ENCODE measurements at regions not wholly inside any gene's neighbourhood (a gene's known extent, or its start where the extent isn't known, plus 50 kb on each side); places are given as distances from the start of the nearest gene placed in this dataset.

- H3K79me2 ChIP-seq (ENCODE audit: insufficient read depth, low read length), result no peaks in the 10 kb centered on the region
- H3K27me3 Mint-ChIP-seq (ENCODE audit: low read depth, unreplicated experiment), result no peaks in the 10 kb centered on the region
- H3K4me1 ChIP-seq (ENCODE audit: insufficient read depth, low read length), result no peaks in the 10 kb centered on the region
- H3K27ac Mint-ChIP-seq (ENCODE audit: unreplicated experiment), result no peak overlapping the region
- H3K36me3 Mint-ChIP-seq (ENCODE audit: low read depth, unreplicated experiment), result no peaks in the 10 kb centered on the region
- no peak overlapping the region for H3K4me3 Mint-ChIP-seq (ENCODE audit: unreplicated experiment)
- no peak overlapping the region for H3K4me2 ChIP-seq (ENCODE audit: low read length)
- no peaks in the 10 kb centered on the region for H3K36me3 ChIP-seq (ENCODE audit: insufficient read depth, low read length)
- no peak overlapping the region for H3K4me3 ChIP-seq (ENCODE audit: insufficient read depth, low read depth, low read length)
- no peak overlapping the region for H3K9ac ChIP-seq (ENCODE audit: low read length)
- H3K9me3 ChIP-seq (ENCODE audit: insufficient read depth, low read depth, low read length), result no peaks in the 10 kb centered on the region
- TF ChIP-seq EZH2 (IDR thresholded peaks at IDR 0.05; ENCODE audit: insufficient read depth, low read length) (no peak), CTCF (IDR thresholded peaks at IDR 0.05; ENCODE audit: insufficient read depth, low read depth, low read length) (no peak)
- DNase-seq (ENCODE audit: low read depth) (no peak), FAIRE-seq (no peak)
- H3K4me1 Mint-ChIP-seq (ENCODE audit: low read depth, unreplicated experiment), result peaks cover 9% of the 10 kb centered on the region
- H2AFZ ChIP-seq (ENCODE audit: low read depth, low read length), result no peak overlapping the region
- no peaks in the 10 kb centered on the region for H4K20me1 ChIP-seq (ENCODE audit: insufficient read depth, low read length)
- H3K9me3 Mint-ChIP-seq (ENCODE audit: unreplicated experiment), result no peaks in the 10 kb centered on the region
- no peaks in the 10 kb centered on the region for H3K27me3 ChIP-seq (ENCODE audit: insufficient read depth, low read length)
- H3K27ac ChIP-seq (ENCODE audit: low read depth, low read length), result no peak overlapping the region
Measured at GRCh38 chr2:220786216-220786615, 785.9 kb downstream of the EPHA4 start.

GRCh38 chr2:220787251-220787650 is 784.9 kb downstream of the EPHA4 start:
- Mint-ChIP-seq H3K27ac (ENCODE audit: unreplicated experiment) (no peak overlapping the region), H3K27me3 (ENCODE audit: low read depth, unreplicated experiment) (no peaks in the 10 kb centered on the region), H3K4me1 (ENCODE audit: low read depth, unreplicated experiment) (peaks cover 9% of the 10 kb centered on the region), H3K36me3 (ENCODE audit: low read depth, unreplicated experiment) (no peaks in the 10 kb centered on the region), H3K4me3 (ENCODE audit: unreplicated experiment) (no peak overlapping the region), H3K9me3 (ENCODE audit: unreplicated experiment) (no peaks in the 10 kb centered on the region)
- H2AFZ ChIP-seq (ENCODE audit: low read depth, low read length), result no peak overlapping the region
- H3K79me2 ChIP-seq (ENCODE audit: insufficient read depth, low read length), result no peaks in the 10 kb centered on the region
- no peak overlapping the region for H3K27ac ChIP-seq (ENCODE audit: low read depth, low read length)
- H3K9ac ChIP-seq (ENCODE audit: low read length), result no peak overlapping the region
- no peaks in the 10 kb centered on the region for H3K4me1 ChIP-seq (ENCODE audit: insufficient read depth, low read length)
- H4K20me1 ChIP-seq (ENCODE audit: insufficient read depth, low read length), result no peaks in the 10 kb centered on the region
- DNase-seq (ENCODE audit: low read depth) (peak; percentile 28), FAIRE-seq (no peak)
- TF ChIP-seq CTCF (IDR thresholded peaks at IDR 0.05; ENCODE audit: insufficient read depth, low read depth, low read length) (no peak), EZH2 (IDR thresholded peaks at IDR 0.05; ENCODE audit: insufficient read depth, low read length) (no peak)
- H3K4me2 ChIP-seq (ENCODE audit: low read length), result no peak overlapping the region
- no peak overlapping the region for H3K4me3 ChIP-seq (ENCODE audit: insufficient read depth, low read depth, low read length)
- no peaks in the 10 kb centered on the region for H3K9me3 ChIP-seq (ENCODE audit: insufficient read depth, low read depth, low read length)
- no peaks in the 10 kb centered on the region for H3K27me3 ChIP-seq (ENCODE audit: insufficient read depth, low read length)
- H3K36me3 ChIP-seq (ENCODE audit: insufficient read depth, low read length), result no peaks in the 10 kb centered on the region

GRCh38 chr2:220789961-220790360 is 782.1 kb downstream of the EPHA4 start:
- peak overlapping the region; percentile 45 for H3K4me2 ChIP-seq (ENCODE audit: low read length)
- H3K4me3 ChIP-seq (ENCODE audit: insufficient read depth, low read depth, low read length), result no peak overlapping the region
- H2AFZ ChIP-seq (ENCODE audit: low read depth, low read length), result no peak overlapping the region
- H3K9me3 ChIP-seq (ENCODE audit: insufficient read depth, low read depth, low read length), result no peaks in the 10 kb centered on the region
- Mint-ChIP-seq H3K4me1 (ENCODE audit: low read depth, unreplicated experiment) (peaks cover 8% of the 10 kb centered on the region), H3K36me3 (ENCODE audit: low read depth, unreplicated experiment) (no peaks in the 10 kb centered on the region), H3K9me3 (ENCODE audit: unreplicated experiment) (no peaks in the 10 kb centered on the region), H3K27ac (ENCODE audit: unreplicated experiment) (no peak overlapping the region), H3K4me3 (ENCODE audit: unreplicated experiment) (no peak overlapping the region), H3K27me3 (ENCODE audit: low read depth, unreplicated experiment) (no peaks in the 10 kb centered on the region)
- H3K27me3 ChIP-seq (ENCODE audit: insufficient read depth, low read length), result no peaks in the 10 kb centered on the region
- no peaks in the 10 kb centered on the region for H3K79me2 ChIP-seq (ENCODE audit: insufficient read depth, low read length)
- FAIRE-seq (no peak), DNase-seq (ENCODE audit: low read depth) (peak; percentile 77)
- no peak overlapping the region for H3K27ac ChIP-seq (ENCODE audit: low read depth, low read length)
- H3K4me1 ChIP-seq (ENCODE audit: insufficient read depth, low read length), result no peaks in the 10 kb centered on the region
- no peaks in the 10 kb centered on the region for H4K20me1 ChIP-seq (ENCODE audit: insufficient read depth, low read length)
- H3K9ac ChIP-seq (ENCODE audit: low read length), result no peak overlapping the region
- H3K36me3 ChIP-seq (ENCODE audit: insufficient read depth, low read length), result no peaks in the 10 kb centered on the region
- TF ChIP-seq CTCF (IDR thresholded peaks at IDR 0.05; ENCODE audit: insufficient read depth, low read depth, low read length) (no peak), EZH2 (IDR thresholded peaks at IDR 0.05; ENCODE audit: insufficient read depth, low read length) (no peak)
